GM06990 (cell line): ENCODE measurements at regions not wholly inside any gene's neighbourhood (a gene's known extent, or its start where the extent isn't known, plus 50 kb on each side); places are given as distances from the start of the nearest gene placed in this dataset.
A peak's percentile ranks its signal among the peaks of the same experiment; 100 is the strongest.

ENCODE experiments used
- DNase-seq: peaks from one replicate; pipeline ENCODE4 v3.0.0-alpha.2; 2011; ENCODE audit not compliant: insufficient read length; ENCODE audit errors: extremely low read depth
- H3K27me3 ChIP-seq: replicated peaks from 2 replicates; pipeline ENCODE4 v1.6.0; 2011; ENCODE audit warnings: low read length; ENCODE audit not compliant: control insufficient read depth, insufficient read depth
- H3K36me3 ChIP-seq: 2 replicates; pipeline ENCODE4 v1.5.1; 2011; ENCODE audit warnings: low read length; ENCODE audit not compliant: control insufficient read depth, insufficient read depth
- H3K4me3 ChIP-seq: replicated peaks from 2 replicates; pipeline ENCODE4 v1.5.1; 2011; ENCODE audit warnings: low read depth, mild to moderate bottlenecking, control low read depth, low read length
- CTCF ChIP-seq: IDR thresholded peaks from 2 replicates; pipeline ENCODE4 v1.5.1; 2011; ENCODE audit warnings: low read length, control low read depth, mild to moderate bottlenecking, inconsistent platforms; ENCODE audit not compliant: insufficient read depth, poor library complexity, severe bottlenecking

GRCh38 chr2:126764686-126765265 is 108.8 kb downstream of the GYPC start:
- H3K36me3 ChIP-seq = no peaks in the 10 kb centered on the region
- DNase-seq = no peak
- TF ChIP-seq CTCF = no peak
- H3K27me3 ChIP-seq = no peaks in the 10 kb centered on the region; the same call in 1 of the 2 replicates
- no peak overlapping the region for H3K4me3 ChIP-seq

GRCh38 chr2:126765395-126765794 is 109.4 kb downstream of the GYPC start:
- no peak overlapping the region for H3K4me3 ChIP-seq
- H3K36me3 ChIP-seq = no peaks in the 10 kb centered on the region
- DNase-seq = no peak
- no peak for TF ChIP-seq CTCF
- no peaks in the 10 kb centered on the region; the same call in 1 of the 2 replicates for H3K27me3 ChIP-seq

GRCh38 chr2:126766295-126766968 is 110.5 kb downstream of the GYPC start:
- H3K36me3 ChIP-seq = no peaks in the 10 kb centered on the region
- TF ChIP-seq CTCF = no peak
- H3K27me3 ChIP-seq = no peaks in the 10 kb centered on the region; the same call in 1 of the 2 replicates
- DNase-seq = no peak
- H3K4me3 ChIP-seq = no peak overlapping the region

- Histone ChIP-seq H3K4me3 (no peak overlapping the region), H3K36me3 (no peaks in the 10 kb centered on the region), H3K27me3 (no peaks in the 10 kb centered on the region; the same call in 1 of the 2 replicates)
- DNase-seq = no peak
- TF ChIP-seq CTCF = no peak
Observed at GRCh38 chr2:126766969-126767296, 111.0 kb downstream of the GYPC start.

GRCh38 chr2:126769118-126769517 is 113.2 kb downstream of the GYPC start:
- DNase-seq = no peak
- peak; percentile 19 for TF ChIP-seq CTCF
- Histone ChIP-seq H3K27me3 (no peaks in the 10 kb centered on the region; the same call in 1 of the 2 replicates), H3K36me3 (no peaks in the 10 kb centered on the region), H3K4me3 (no peak overlapping the region)
